ENCODE measurements at regions not wholly inside any gene's neighbourhood (a gene's known extent, or its start where the extent isn't known, plus 50 kb on each side); places are given as distances from the start of the nearest gene placed in this dataset.

DNA sequence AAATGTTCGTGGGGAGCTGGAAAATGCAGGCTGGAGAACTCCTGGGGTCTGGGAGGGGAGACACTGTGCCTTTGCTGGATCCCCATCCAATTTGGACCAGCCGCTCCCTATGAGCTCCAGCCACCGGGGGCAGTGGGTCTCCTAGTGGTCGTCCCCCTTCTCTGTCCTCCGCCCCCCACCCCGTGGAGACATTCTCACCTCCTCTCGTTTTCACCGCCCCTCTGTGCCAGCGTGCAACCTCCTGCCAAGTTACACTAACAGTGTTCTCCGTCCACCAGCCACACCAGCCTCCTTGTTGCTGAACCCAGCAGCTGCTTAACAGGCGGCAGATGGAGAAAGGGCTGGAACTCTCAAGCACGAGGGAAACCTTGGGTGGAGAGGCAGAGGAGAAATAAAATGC is 67.4 kb upstream of the SOX9 start:
- in situ Hi-C loops (cut with HindIII; ENCODE audit: low sequenced_read_pairs), result no loop called here

DNA sequence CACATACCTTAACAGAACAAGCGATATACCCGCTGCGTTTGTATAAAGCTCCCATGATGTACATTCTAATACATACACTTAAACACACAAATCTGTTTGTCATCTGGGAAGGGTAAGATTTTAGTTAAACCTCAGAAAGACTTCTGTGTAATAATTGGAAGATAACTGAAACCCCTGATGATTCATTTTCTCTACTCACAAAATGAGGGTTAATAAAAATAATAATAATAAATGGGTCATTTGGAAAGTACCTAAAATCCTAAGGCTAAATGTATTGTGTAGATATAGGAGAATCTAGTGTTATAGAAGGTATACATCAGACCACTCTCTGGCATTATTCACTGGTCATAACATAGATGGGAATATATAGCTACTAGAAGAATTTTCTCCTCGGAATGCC is 64.7 kb upstream of the SOX9 start:
- in situ Hi-C loops (cut with HindIII; ENCODE audit: low sequenced_read_pairs), result no loop called here

DNA sequence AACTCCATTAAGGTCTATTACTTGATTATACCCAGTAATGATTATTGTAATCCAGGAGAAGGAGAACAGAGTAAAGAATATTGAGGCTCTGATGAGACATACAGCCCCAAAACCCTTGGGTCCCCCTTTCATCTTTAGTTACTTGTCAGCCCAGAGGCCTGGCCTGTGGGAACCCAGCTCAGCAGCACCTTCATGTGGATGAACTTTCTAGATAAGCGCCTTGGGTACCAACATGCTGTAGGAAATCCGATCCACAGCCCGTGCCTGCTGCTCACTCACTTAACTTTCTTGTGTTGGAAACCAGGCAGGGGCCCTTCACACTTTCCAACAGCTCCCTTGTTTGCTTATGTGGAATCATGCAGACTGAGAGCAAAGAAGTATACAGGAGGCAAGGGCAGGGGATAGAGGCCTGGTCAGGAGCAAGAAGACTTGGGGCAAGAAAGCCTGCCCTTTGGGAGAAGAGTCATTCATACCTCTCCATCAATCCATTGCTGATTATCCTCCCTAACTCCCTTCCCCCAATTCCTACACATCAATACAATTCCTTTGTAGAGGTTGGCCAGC is 64.0 kb upstream of the SOX9 start:
- in situ Hi-C loops (cut with HindIII; ENCODE audit: low sequenced_read_pairs), result no loop called here

DNA sequence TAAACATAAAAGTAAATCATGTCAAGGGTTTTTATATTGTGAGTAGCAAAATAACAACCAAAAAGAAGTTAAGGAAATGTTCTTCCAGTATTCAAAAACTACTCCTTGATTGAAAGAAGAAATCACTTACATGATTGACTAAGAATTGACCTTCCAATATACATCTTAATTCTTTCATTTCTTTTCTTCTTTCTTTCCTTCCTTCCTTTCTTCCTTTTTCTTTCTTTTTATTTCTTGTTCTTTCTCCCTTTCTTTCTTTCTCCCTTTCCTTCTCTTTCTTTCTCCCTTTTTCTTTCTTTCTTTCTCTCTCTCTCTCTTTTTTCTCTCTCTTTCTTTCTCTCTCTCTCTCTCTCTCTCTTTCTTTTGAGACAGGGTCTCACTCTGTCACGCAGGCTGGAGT is 60.7 kb upstream of the SOX9 start:
- in situ Hi-C loops (cut with HindIII; ENCODE audit: low sequenced_read_pairs), result no loop called here

DNA sequence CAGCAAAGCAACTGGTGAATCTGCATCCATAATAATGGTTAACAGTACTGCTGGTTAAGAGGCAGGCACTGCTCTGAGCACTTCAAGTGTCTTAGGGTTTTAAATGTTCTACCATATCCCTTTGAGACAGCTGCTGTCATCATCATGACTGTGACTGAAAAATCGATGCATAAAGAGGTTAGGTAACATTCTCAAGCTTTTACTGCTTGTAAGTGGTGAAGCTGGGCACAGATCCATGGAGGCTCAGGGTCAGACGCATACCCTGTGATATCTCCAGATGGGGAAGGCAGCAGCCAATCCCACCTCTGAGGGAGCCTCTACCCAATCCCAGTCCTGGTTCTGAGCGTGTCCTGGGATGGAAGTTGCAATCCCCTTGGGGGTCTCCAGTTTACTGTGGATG is 57.6 kb upstream of the SOX9 start:
- in situ Hi-C loops (cut with HindIII; ENCODE audit: low sequenced_read_pairs), result no loop called here

DNA sequence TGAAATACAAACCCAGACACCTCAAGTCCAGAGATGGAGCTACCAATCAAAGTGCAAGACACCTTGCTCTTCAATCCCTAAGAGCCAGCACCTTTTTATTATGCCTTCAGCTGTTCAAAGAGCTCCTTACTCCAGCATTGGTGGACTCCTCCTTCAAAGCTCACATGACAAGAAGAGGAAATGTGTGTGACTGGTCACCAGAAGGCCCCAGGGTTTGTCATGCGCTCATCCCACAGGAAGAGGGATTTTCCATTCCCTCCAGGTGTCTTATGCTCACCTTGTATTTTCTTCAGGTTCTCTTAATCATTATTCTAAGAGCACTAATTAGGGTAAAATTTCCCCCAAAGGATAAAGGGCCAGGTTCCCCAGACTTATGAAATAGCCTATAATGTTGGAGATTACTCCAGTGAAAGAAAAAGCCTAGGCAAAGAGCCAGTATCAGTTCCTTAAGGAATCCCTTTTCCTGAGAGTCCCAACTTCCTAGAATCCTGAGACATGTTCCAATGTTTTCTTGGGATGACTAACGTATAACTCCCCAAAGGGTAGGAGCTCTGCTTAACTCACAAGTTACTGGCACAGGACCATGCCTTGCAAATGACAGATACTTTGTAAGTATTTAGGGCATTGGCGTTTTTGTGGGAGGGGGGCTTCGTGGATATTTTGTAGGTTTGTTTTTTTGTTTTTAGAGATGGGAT is 56.9 kb upstream of the SOX9 start:
- in situ Hi-C loops (cut with HindIII; ENCODE audit: low sequenced_read_pairs), result no loop called here

DNA sequence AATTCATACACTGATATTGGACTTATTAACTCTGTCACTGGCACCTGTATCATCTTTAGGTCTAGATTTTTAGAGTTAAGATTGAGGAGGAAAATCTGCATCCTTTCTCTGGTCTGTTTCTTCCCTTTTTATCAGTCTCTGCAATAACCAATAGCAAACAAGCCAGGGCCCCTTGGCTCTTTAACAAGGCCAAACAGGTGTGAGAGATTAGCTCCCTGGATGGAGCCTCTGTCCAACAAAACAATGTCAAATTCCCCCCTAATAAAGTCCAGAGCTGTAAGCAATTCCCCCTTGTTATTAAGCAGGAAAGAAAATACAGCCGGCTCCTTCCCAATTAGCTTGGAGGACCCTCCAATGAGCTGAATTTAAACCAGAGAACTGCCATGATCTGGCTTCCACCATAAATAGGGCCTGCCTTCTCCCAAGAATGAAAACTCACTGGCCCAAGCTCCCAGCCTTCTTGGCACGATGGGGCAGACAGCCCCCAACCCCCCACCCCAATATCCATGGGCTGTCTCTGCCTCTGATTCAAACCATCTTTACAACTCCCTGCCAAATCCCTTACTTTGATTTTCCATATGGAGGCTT is 56.1 kb upstream of the SOX9 start:
- in situ Hi-C loops (cut with HindIII; ENCODE audit: low sequenced_read_pairs), result no loop called here

DNA sequence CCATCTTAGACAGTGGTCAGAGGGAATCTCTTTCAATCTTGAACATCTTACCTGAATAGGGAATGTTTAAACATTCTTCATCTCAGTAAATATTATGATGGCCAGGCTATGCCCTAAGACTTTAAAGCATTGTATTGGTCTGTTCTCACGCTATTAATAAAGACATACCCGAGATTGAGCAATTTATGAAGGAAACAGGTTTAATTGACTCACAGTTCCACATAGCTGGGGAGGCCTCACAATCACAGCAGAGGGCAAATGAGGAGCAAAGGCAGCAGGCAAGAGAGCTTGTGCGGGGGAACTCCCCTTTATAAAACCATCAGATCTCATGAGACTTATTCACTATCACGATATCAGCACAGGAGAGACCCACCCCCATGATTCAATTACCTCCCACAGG is 55.3 kb upstream of the SOX9 start:
- in situ Hi-C loops (cut with HindIII; ENCODE audit: low sequenced_read_pairs), result no loop called here

DNA sequence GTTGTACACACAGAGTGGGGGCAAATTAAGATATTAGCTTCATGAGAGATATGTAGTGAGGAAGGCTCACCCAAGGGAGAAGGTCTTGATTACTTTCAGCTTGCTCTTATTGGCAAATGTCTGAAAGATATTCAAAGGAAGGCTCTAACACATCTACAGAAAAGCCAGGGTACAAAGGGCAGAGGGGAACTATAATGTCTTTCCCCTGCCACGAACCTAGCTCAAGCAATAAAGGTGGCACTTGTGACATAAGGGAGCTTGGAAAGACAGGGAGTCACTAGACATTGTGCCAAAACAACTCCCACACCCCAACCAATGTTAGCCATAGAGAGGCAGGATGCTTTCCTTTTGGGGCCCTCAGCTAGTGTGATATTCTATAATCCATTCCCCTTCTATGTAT is 52.2 kb upstream of the SOX9 start:
- in situ Hi-C loops (cut with HindIII; ENCODE audit: low sequenced_read_pairs), result no loop called here

DNA sequence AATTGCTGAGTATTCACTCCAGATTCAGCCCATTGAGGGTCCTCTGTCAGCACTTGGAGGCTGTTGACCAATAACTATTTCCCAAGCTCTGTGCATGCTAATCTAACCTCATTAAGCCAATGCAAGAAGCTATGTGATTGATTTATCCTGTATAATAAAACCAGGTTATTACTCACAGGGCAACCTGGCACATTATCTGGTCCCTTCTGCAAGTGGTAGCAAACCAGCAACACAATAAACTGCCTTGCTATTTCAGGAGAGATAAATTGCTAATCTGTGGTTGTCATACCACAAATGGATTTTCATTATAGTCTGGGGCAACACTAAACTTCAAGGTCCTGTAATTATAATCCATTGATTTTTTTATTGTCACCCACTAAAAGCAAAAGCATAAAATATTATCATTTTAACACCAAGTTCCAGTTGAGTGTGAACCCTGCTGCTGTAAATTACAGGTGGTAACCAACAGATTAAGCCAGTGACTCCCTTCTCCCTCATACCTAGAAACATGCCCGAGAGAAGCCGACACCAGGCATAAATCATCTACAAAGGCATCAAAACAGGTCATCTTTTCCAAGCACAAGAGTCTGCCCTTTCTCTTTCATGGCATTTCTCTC is 51.1 kb upstream of the SOX9 start:
- in situ Hi-C loops (cut with HindIII; ENCODE audit: low sequenced_read_pairs), result no loop called here

All from DLD1 (cell line).